H9 (cell line): ENCODE measurements at regions not wholly inside any gene's neighbourhood (a gene's known extent, or its start where the extent isn't known, plus 50 kb on each side); places are given as distances from the start of the nearest gene placed in this dataset.

Source experiments
- DNase-seq: peaks from one replicate; pipeline ENCODE4 v3.0.0-alpha.2; 2017
- H2AFZ ChIP-seq: one replicate; pipeline ENCODE4 v1.6.1; 2013; ENCODE audit warnings: mild to moderate bottlenecking, low read length, control low read depth, moderate library complexity
- H2AK5ac ChIP-seq: 2 replicates; pipeline ENCODE4 v1.6.1; 2013; ENCODE audit warnings: low read length, control low read depth, mixed read lengths; ENCODE audit not compliant: insufficient read length
- H2BK120ac ChIP-seq: one replicate; pipeline ENCODE4 v1.6.1; 2013; ENCODE audit warnings: low read depth, mild to moderate bottlenecking, low read length, control low read depth, inconsistent platforms; ENCODE audit not compliant: poor library complexity, severe bottlenecking
- H2BK12ac ChIP-seq: 2 replicates; pipeline ENCODE4 v1.6.1; 2013; ENCODE audit warnings: low read length, control low read depth, mixed read lengths, low read depth; ENCODE audit not compliant: insufficient read length
- H2BK15ac ChIP-seq: 2 replicates; pipeline ENCODE4 v1.6.1; 2013; ENCODE audit warnings: low read depth, low read length, control low read depth
- H2BK20ac ChIP-seq: one replicate; pipeline ENCODE4 v1.6.1; 2013; ENCODE audit warnings: low read depth, mild to moderate bottlenecking, low read length, control low read depth, inconsistent platforms; ENCODE audit not compliant: poor library complexity, severe bottlenecking
- H2BK5ac ChIP-seq: 2 replicates; pipeline ENCODE4 v1.6.1; 2013; ENCODE audit warnings: low read length, control low read depth, mixed read lengths; ENCODE audit not compliant: insufficient read length
- H3K14ac ChIP-seq: 2 replicates; pipeline ENCODE4 v1.6.1; 2013; ENCODE audit warnings: low read length, control low read depth; ENCODE audit not compliant: insufficient read depth
- H3K18ac ChIP-seq: 2 replicates; pipeline ENCODE4 v1.6.1; 2013; ENCODE audit warnings: low read depth, mild to moderate bottlenecking, mixed read lengths, low read length, control low read depth; ENCODE audit not compliant: insufficient read length
- H3K23ac ChIP-seq: 2 replicates; pipeline ENCODE4 v1.6.1; 2013; ENCODE audit warnings: low read length, control low read depth, mixed read lengths, low read depth; ENCODE audit not compliant: insufficient read length
- H3K23me2 ChIP-seq: 2 replicates; pipeline ENCODE4 v1.6.1; 2013; ENCODE audit warnings: low read depth, mild to moderate bottlenecking, mixed read lengths, low read length, control low read depth; ENCODE audit not compliant: insufficient read length, poor library complexity, severe bottlenecking
- H3K27ac ChIP-seq: 2 replicates; pipeline ENCODE4 v1.5.1; 2013; ENCODE audit warnings: low read length, control low read depth, mixed read lengths, low read depth; ENCODE audit not compliant: insufficient read length
- H3K27me3 ChIP-seq: 2 replicates; pipeline ENCODE4 v1.6.1; 2013; ENCODE audit warnings: low read length, control low read depth, inconsistent platforms; ENCODE audit not compliant: insufficient read depth
- H3K4ac ChIP-seq: 2 replicates; pipeline ENCODE4 v1.6.1; 2013; ENCODE audit warnings: low read depth, mild to moderate bottlenecking, control low read depth, inconsistent platforms, low read length, moderate library complexity
- H3K4me1 ChIP-seq: 2 replicates; pipeline ENCODE4 v1.6.1; 2013; ENCODE audit warnings: low read length, control low read depth, inconsistent platforms; ENCODE audit not compliant: insufficient read depth
- H3K4me2 ChIP-seq: 2 replicates; pipeline ENCODE4 v1.6.1; 2013; ENCODE audit warnings: low read length, control low read depth, mixed read lengths; ENCODE audit not compliant: insufficient read length, insufficient read depth
- H3K56ac ChIP-seq: 2 replicates; pipeline ENCODE4 v1.6.1; 2013; ENCODE audit warnings: low read depth, mild to moderate bottlenecking, mixed read lengths, low read length, control low read depth; ENCODE audit not compliant: insufficient read length
- H3K79me1 ChIP-seq: 2 replicates; pipeline ENCODE4 v1.6.1; 2013; ENCODE audit warnings: low read depth, mild to moderate bottlenecking, moderate library complexity, low read length, control low read depth, inconsistent platforms; ENCODE audit not compliant: insufficient read depth, poor library complexity, severe bottlenecking
- H3K79me2 ChIP-seq: 2 replicates; pipeline ENCODE4 v1.6.1; 2013; ENCODE audit warnings: low read length, control low read depth, inconsistent platforms; ENCODE audit not compliant: insufficient read depth
- H3K9ac ChIP-seq: 2 replicates; pipeline ENCODE4 v1.6.1; 2013; ENCODE audit warnings: low read length, control low read depth, mixed read lengths; ENCODE audit not compliant: insufficient read length; ENCODE audit errors: extremely low read depth
- H3K9me3 ChIP-seq: one replicate; pipeline ENCODE4 v1.6.1; 2013; ENCODE audit warnings: low read depth, low read length, inconsistent platforms; ENCODE audit not compliant: control insufficient read depth
- H3T11ph ChIP-seq: one replicate; pipeline ENCODE4 v1.6.1; 2013; ENCODE audit warnings: mild to moderate bottlenecking, low read length, control low read depth, inconsistent platforms
- H4K20me1 ChIP-seq: one replicate; pipeline ENCODE4 v1.6.1; 2013; ENCODE audit not compliant: control insufficient read depth, insufficient read length, insufficient read depth
- H4K5ac ChIP-seq: 2 replicates; pipeline ENCODE4 v1.6.1; 2013; ENCODE audit warnings: low read depth, mild to moderate bottlenecking, mixed read lengths, low read length, control low read depth; ENCODE audit not compliant: insufficient read length
- H4K8ac ChIP-seq: replicated peaks from 2 replicates; pipeline ENCODE4 v1.6.1; 2013; ENCODE audit warnings: low read length, control low read depth, mixed read lengths, low read depth; ENCODE audit not compliant: insufficient read length
- H4K91ac ChIP-seq: 2 replicates; pipeline ENCODE4 v1.6.1; 2013; ENCODE audit warnings: low read depth, mild to moderate bottlenecking, moderate library complexity, mixed read lengths, low read length, control low read depth; ENCODE audit not compliant: insufficient read length
- H3K27ac Mint-ChIP-seq, 3 experiments: 2 replicates in 2 of 3; 3 replicates in 1 of 3; pipeline ENCODE4 v1.8.0; 2020 to 2021; ENCODE audit warnings: mixed read lengths in 3 of 3, mild to moderate bottlenecking in 1 of 3, moderate library complexity in 1 of 3
- H3K27me3 Mint-ChIP-seq: 2 replicates; pipeline ENCODE4 v1.8.0; 2021; ENCODE audit warnings: low read depth, mild to moderate bottlenecking, moderate library complexity, mixed read lengths
- H3K36me3 Mint-ChIP-seq, 3 experiments: 2 replicates in 2 of 3; 3 replicates in 1 of 3; pipeline ENCODE4 v1.8.0; 2020 to 2021; ENCODE audit warnings: low read depth in 3 of 3, mixed read lengths in 3 of 3; ENCODE audit not compliant: insufficient read depth in 1 of 3
- H3K4me1 Mint-ChIP-seq, 2 experiments: 2 replicates each; pipeline ENCODE4 v1.8.0; 2020; ENCODE audit warnings: mixed read lengths in 2 of 2
- H3K4me3 Mint-ChIP-seq, 2 experiments: 2 replicates in 1 of 2; 3 replicates in 1 of 2; pipeline ENCODE4 v1.8.0; 2020 to 2021; ENCODE audit warnings: mild to moderate bottlenecking in 2 of 2, mixed read lengths in 2 of 2, moderate library complexity in 1 of 2
- H3K9me3 Mint-ChIP-seq, 2 experiments: 2 replicates in 1 of 2; 3 replicates in 1 of 2; pipeline ENCODE4 v1.8.0; 2020; ENCODE audit warnings: mild to moderate bottlenecking in 2 of 2, mixed read lengths in 2 of 2, moderate library complexity in 1 of 2
- TF ChIP-seq, protein P1 (sequence below): fragments of 200-600 bp; sonication (generic); conservative IDR thresholded peaks from 3 replicates; pipeline ENCODE4 v1.8.0; 2021; ENCODE audit warnings: antibody characterized with exemption, mild to moderate bottlenecking

DNA sequence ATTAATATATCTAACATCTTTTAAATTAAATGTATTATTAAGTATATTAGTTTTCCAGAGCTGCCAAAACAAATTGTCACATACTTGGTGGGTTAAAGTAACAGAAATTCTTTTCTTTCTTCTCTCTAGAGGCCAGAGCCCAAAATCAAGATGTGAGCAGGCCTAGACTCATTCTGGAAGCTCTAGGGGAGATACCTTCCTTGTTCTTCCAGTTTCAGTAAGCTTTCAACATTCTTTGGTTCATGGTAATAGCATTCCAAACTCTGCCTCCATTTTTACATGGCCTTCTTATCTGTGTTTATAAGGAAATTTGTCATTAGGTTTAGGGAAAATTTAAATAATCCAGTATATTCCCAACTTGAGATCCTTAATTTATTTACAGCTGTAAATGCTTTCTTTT is 1054.6 kb upstream of the GBE1 start:
- no peak overlapping the region for H3K4me3 Mint-ChIP-seq
- no peak overlapping the region for H3K27ac Mint-ChIP-seq
- H3K27me3 Mint-ChIP-seq: no peaks in the 10 kb centered on the region
- Histone ChIP-seq H4K8ac (no peak overlapping the region), H2BK20ac (no peak overlapping the region), H3K18ac (no peak overlapping the region), H2AFZ (no peak overlapping the region), H3K79me1 (no peaks in the 10 kb centered on the region), H3K14ac (no peak overlapping the region), H3K4me2 (no peak overlapping the region), H2AK5ac (no peak overlapping the region), H3K4ac (no peak overlapping the region), H3T11ph (no peak overlapping the region), H3K23ac (no peak overlapping the region), H3K4me1 (no peaks in the 10 kb centered on the region), H3K27ac (no peak overlapping the region), H2BK12ac (no peak overlapping the region), H2BK5ac (no peak overlapping the region), H3K79me2 (no peaks in the 10 kb centered on the region), H2BK120ac (no peak overlapping the region), H3K9ac (no peak overlapping the region), H2BK15ac (no peak overlapping the region), H3K56ac (no peak overlapping the region), H3K9me3 (peaks cover 6% of the 10 kb centered on the region), H4K5ac (no peak overlapping the region), H3K27me3 (no peaks in the 10 kb centered on the region), H4K20me1 (no peaks in the 10 kb centered on the region), H4K91ac (no peak overlapping the region), H3K23me2 (no peaks in the 10 kb centered on the region)
- peaks cover 3 to 20% (median 3%) of the 10 kb centered on the region in 3 experiments; a peak in 6 of 7 replicates for H3K36me3 Mint-ChIP-seq
- H3K9me3 Mint-ChIP-seq: peaks cover 9 to 12% of the 10 kb centered on the region in 2 experiments; a peak in 4 of 5 replicates
- DNase-seq: no peak
- H3K4me1 Mint-ChIP-seq: no peaks in the 10 kb centered on the region; a peak in 1 of 4 replicates
- TF ChIP-seq, protein P1, sequence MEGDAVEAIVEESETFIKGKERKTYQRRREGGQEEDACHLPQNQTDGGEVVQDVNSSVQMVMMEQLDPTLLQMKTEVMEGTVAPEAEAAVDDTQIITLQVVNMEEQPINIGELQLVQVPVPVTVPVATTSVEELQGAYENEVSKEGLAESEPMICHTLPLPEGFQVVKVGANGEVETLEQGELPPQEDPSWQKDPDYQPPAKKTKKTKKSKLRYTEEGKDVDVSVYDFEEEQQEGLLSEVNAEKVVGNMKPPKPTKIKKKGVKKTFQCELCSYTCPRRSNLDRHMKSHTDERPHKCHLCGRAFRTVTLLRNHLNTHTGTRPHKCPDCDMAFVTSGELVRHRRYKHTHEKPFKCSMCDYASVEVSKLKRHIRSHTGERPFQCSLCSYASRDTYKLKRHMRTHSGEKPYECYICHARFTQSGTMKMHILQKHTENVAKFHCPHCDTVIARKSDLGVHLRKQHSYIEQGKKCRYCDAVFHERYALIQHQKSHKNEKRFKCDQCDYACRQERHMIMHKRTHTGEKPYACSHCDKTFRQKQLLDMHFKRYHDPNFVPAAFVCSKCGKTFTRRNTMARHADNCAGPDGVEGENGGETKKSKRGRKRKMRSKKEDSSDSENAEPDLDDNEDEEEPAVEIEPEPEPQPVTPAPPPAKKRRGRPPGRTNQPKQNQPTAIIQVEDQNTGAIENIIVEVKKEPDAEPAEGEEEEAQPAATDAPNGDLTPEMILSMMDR: no peak
